ENCODE measurements at regions not wholly inside any gene's neighbourhood (a gene's known extent, or its start where the extent isn't known, plus 50 kb on each side); places are given as distances from the start of the nearest gene placed in this dataset.

- intact Hi-C loops (cut with DNase I; ENCODE audit: low total_unique reads) = no loop called here
- TF ChIP-seq CTCF (IDR thresholded peaks at IDR 0.05 in 8 of 11, conservative IDR thresholded peaks at IDR 0.05 in 3 of 11) = no peak
- no peak for TF ChIP-seq POLR2AphosphoS5 (IDR thresholded peaks at IDR 0.05)
- TF ChIP-seq POLR2A (IDR thresholded peaks at IDR 0.05) = no peak
- Histone ChIP-seq H3K4me3 (no peak overlapping the region), H3K36me3 (no peaks in the 10 kb centered on the region), H3K27me3 (replicated peaks in 1 of 7) (no peaks in the 10 kb centered on the region), H3K4me1 (no peaks in the 10 kb centered on the region), H3K9me3 (peaks cover 0 to 8% (median 0%) of the 10 kb centered on the region in 8 donors), H3K27ac (no peak overlapping the region)
- DNase-seq = no peak
Observed at GRCh38 chr10:105643660-105644059, 1002.6 kb downstream of the SORCS3 start.

- 69 to 93% (median 80%) methylated on average over 3 of the region's 3 CpGs for WGBS, 5 donors
- Histone ChIP-seq H3K27me3 (replicated peaks in 1 of 7) (no peaks in the 10 kb centered on the region), H3K4me1 (no peaks in the 10 kb centered on the region), H3K9me3 (peaks cover 0 to 18% (median 7%) of the 10 kb centered on the region in 8 donors), H3K27ac (no peak overlapping the region), H3K4me3 (no peak overlapping the region), H3K36me3 (no peaks in the 10 kb centered on the region)
- intact Hi-C loops (cut with DNase I; ENCODE audit: low total_unique reads) = no loop called here
- TF ChIP-seq POLR2A (IDR thresholded peaks at IDR 0.05) (no peak), CTCF (IDR thresholded peaks at IDR 0.05 in 8 of 11, conservative IDR thresholded peaks at IDR 0.05 in 3 of 11) (no peak), POLR2AphosphoS5 (IDR thresholded peaks at IDR 0.05) (no peak)
- DNase-seq = no peak
Observed at GRCh38 chr10:105634281-105634680, 993.2 kb downstream of the SORCS3 start.

GRCh38 chr10:105615715-105616365 lies 974.8 kb downstream of the SORCS3 start:
- no peaks in the 10 kb centered on the region for H3K4me1 ChIP-seq
- no peak for TF ChIP-seq CTCF (IDR thresholded peaks at IDR 0.05 in 8 of 11, conservative IDR thresholded peaks at IDR 0.05 in 3 of 11)
- TF ChIP-seq POLR2AphosphoS5 (IDR thresholded peaks at IDR 0.05) = no peak
- no peak for TF ChIP-seq POLR2A (IDR thresholded peaks at IDR 0.05)
- 68 to 77% (median 74%) methylated on average over 4 of the region's 4 CpGs for WGBS, 5 donors
- intact Hi-C loops (cut with DNase I; ENCODE audit: low total_unique reads) = no loop called here
- no peak overlapping the region for H3K27ac ChIP-seq
- H3K4me3 ChIP-seq = no peak overlapping the region
- H3K9me3 ChIP-seq = peaks cover 0 to 11% (median 0%) of the 10 kb centered on the region in 8 donors
- no peak for DNase-seq
- no peaks in the 10 kb centered on the region for H3K36me3 ChIP-seq
- no peaks in the 10 kb centered on the region for H3K27me3 ChIP-seq (replicated peaks in 1 of 7)

- Histone ChIP-seq H3K27ac (no peak overlapping the region), H3K27me3 (replicated peaks in 1 of 7) (no peaks in the 10 kb centered on the region), H3K4me3 (no peak overlapping the region), H3K36me3 (no peaks in the 10 kb centered on the region), H3K9me3 (peaks cover 0 to 36% (median 7%) of the 10 kb centered on the region in 8 donors), H3K4me1 (no peaks in the 10 kb centered on the region)
- TF ChIP-seq POLR2A (IDR thresholded peaks at IDR 0.05) (no peak), CTCF (IDR thresholded peaks at IDR 0.05 in 8 of 11, conservative IDR thresholded peaks at IDR 0.05 in 3 of 11) (no peak), POLR2AphosphoS5 (IDR thresholded peaks at IDR 0.05) (no peak)
- DNase-seq = no peak
- intact Hi-C loops (cut with DNase I; ENCODE audit: low total_unique reads) = no loop called here
Observed at GRCh38 chr10:105611244-105611798, 970.2 kb downstream of the SORCS3 start.

Measured in spleen (tissue), 11 donors.